ENCODE measurements at regions not wholly inside any gene's neighbourhood (a gene's known extent, or its start where the extent isn't known, plus 50 kb on each side); places are given as distances from the start of the nearest gene placed in this dataset.

DNA sequence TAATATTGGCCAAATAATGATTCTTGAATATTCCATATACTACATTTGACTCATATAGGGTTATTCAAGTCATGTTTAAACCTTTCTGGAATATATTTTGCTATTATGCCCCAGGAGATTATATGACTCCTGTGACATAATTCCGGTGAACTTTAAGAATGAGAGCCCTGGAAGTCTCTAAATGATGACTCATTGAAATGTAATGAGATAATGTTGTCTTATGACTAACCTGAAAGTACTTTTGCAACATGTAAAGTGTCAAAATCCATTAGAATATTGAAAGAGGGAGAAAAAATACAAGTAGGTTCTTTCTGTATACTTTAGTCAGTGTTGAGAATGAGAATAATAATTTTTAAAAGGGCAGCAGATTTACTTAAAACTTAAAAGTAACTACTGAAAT is 830.4 kb downstream of the MAT2B start:
- no peak overlapping the region for H3K27ac ChIP-seq (ENCODE audit: low read length)
- DNase-seq (ENCODE audit: low read depth, low spot score), result no peak
- no peaks in the 10 kb centered on the region for H3K4me1 ChIP-seq (ENCODE audit: control insufficient read depth, insufficient read depth, low read length)
- H3K9me3 ChIP-seq (ENCODE audit: control insufficient read depth, insufficient read depth, low read length), result no peaks in the 10 kb centered on the region
- no peak overlapping the region for H3K4me3 ChIP-seq (ENCODE audit: low read length)
- WGBS (ENCODE audit: insufficient coverage, insufficient read length), result no CpG with 5 or more reads among the region's 1 CpG
- H3K36me3 ChIP-seq (ENCODE audit: control insufficient read depth, insufficient read depth, low read length), result no peaks in the 10 kb centered on the region
- H3K27me3 ChIP-seq (ENCODE audit: control insufficient read depth, insufficient read depth, low read length), result no peaks in the 10 kb centered on the region

DNA sequence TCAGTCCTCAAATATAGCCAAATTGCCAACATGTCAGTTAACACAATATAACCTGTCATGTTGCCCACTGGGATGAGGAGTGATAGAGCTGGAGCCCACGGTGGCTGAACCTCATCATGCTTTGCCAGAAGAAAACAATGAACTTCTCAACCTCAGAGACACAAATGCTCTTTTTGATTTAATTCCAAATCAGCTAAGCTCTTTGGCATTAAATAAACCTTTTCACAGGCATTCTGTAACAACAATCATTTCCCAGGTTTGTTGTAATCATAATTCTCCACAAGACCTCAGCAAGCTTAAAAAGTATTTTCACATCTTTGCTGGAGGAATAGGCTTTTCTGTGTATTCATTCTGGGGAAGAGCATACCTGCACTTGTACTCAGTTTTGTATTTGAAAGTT is 830.9 kb downstream of the MAT2B start:
- no peaks in the 10 kb centered on the region for H3K36me3 ChIP-seq (ENCODE audit: control insufficient read depth, insufficient read depth, low read length)
- no CpG with 5 or more reads among the region's 1 CpG for WGBS (ENCODE audit: insufficient coverage, insufficient read length)
- H3K9me3 ChIP-seq (ENCODE audit: control insufficient read depth, insufficient read depth, low read length), result no peaks in the 10 kb centered on the region
- H3K27ac ChIP-seq (ENCODE audit: low read length), result no peak overlapping the region
- no peaks in the 10 kb centered on the region for H3K4me1 ChIP-seq (ENCODE audit: control insufficient read depth, insufficient read depth, low read length)
- H3K4me3 ChIP-seq (ENCODE audit: low read length), result no peak overlapping the region
- no peak for DNase-seq (ENCODE audit: low read depth, low spot score)
- H3K27me3 ChIP-seq (ENCODE audit: control insufficient read depth, insufficient read depth, low read length), result no peaks in the 10 kb centered on the region

DNA sequence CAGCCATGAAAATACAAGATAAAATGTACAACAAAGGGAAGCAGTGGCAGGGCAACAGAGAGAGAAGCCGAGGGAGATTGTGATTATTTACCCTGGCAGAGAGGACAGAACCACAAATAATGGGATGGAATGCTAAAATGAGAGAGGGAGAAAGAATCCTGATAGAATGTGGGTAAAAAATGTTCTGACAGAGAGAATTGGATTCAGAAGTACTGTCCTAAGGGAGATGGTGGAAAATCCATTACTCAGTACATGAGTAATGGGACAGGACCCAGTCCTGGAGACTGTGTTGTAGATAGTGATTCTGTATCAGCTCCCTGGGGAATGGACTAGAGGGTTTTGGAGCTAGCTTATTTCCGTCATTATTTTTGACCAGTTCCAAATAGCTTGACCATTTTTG is 831.5 kb downstream of the MAT2B start:
- Histone ChIP-seq H3K9me3 (ENCODE audit: control insufficient read depth, insufficient read depth, low read length) (no peaks in the 10 kb centered on the region), H3K36me3 (ENCODE audit: control insufficient read depth, insufficient read depth, low read length) (no peaks in the 10 kb centered on the region), H3K27ac (ENCODE audit: low read length) (no peak overlapping the region), H3K27me3 (ENCODE audit: control insufficient read depth, insufficient read depth, low read length) (no peaks in the 10 kb centered on the region), H3K4me3 (ENCODE audit: low read length) (no peak overlapping the region), H3K4me1 (ENCODE audit: control insufficient read depth, insufficient read depth, low read length) (no peaks in the 10 kb centered on the region)
- WGBS (ENCODE audit: insufficient coverage, insufficient read length), result no CpG with 5 or more reads among the region's 2 CpGs
- DNase-seq (ENCODE audit: low read depth, low spot score), result no peak

DNA sequence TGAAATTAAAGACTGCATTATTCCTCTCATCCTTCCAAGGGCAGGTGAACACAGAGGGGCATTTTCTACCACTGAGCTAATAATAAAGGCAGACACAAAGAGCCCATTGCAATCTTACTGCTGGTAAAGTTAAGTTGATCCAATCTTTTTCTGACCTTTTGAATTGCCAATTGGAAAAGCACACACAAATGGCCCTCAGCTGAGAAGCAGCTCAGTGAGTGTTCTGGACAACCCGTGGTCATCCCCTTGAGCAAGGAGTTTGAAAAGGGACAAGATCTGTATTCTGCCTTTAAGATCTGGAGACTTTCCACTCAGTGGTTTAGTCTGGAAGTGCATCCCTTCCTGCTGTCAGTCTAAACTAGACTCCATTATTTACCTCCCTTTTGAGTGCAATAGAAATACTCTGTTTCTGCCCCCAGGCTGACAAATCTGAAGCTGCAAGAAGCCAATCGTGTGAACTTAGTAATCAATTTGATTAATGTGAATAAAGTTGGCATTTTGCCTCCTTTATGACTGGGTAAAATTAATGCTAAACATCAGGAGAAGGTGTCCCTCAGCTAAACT is 835.7 kb downstream of the MAT2B start:
- H3K36me3 ChIP-seq (ENCODE audit: control insufficient read depth, insufficient read depth, low read length), result no peaks in the 10 kb centered on the region
- no peak overlapping the region for H3K4me3 ChIP-seq (ENCODE audit: low read length)
- H3K4me1 ChIP-seq (ENCODE audit: control insufficient read depth, insufficient read depth, low read length), result no peaks in the 10 kb centered on the region
- H3K27me3 ChIP-seq (ENCODE audit: control insufficient read depth, insufficient read depth, low read length), result no peaks in the 10 kb centered on the region
- WGBS (ENCODE audit: insufficient coverage, insufficient read length), result no CpG with 5 or more reads among the region's 2 CpGs
- no peak overlapping the region for H3K27ac ChIP-seq (ENCODE audit: low read length)
- no peaks in the 10 kb centered on the region for H3K9me3 ChIP-seq (ENCODE audit: control insufficient read depth, insufficient read depth, low read length)
- no peak for DNase-seq (ENCODE audit: low read depth, low spot score)

DNA sequence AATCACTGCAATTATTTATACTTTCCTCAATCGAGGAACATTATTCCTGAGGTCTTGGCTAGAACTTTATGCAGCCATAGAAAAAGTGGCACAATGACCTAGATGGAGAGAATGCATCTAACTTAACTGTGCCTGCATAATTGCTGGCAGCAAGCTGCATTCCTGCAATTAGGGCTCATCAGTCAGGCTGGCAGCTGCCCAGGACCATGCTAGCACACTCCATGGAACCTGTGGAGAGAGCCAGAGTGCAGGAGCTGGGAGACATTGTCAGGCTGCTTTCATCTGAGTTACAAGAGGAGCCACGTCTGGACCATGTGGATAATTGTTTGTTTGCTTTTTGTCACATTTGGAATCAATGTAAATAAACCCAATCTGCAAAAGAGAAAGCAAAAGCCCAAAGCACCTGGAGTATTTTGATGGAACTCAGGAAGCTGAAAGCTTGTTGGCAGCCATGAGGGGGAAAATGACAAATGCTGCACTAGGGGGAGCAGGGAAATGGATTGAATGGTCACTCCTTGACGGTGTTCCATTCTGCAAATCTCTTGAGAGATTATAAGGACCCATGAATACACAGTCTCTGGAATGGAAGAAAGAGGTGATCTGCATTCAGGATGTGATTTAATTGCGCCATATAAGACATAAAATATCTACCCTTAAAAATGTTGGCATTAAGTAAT is 839.9 kb downstream of the MAT2B start:
- no peak for DNase-seq (ENCODE audit: low read depth, low spot score)
- WGBS (ENCODE audit: insufficient coverage, insufficient read length), result no CpG with 5 or more reads among the region's 4 CpGs
- Histone ChIP-seq H3K27me3 (ENCODE audit: control insufficient read depth, insufficient read depth, low read length) (no peaks in the 10 kb centered on the region), H3K27ac (ENCODE audit: low read length) (no peak overlapping the region), H3K4me1 (ENCODE audit: control insufficient read depth, insufficient read depth, low read length) (no peaks in the 10 kb centered on the region), H3K4me3 (ENCODE audit: low read length) (no peak overlapping the region), H3K36me3 (ENCODE audit: control insufficient read depth, insufficient read depth, low read length) (no peaks in the 10 kb centered on the region), H3K9me3 (ENCODE audit: control insufficient read depth, insufficient read depth, low read length) (no peaks in the 10 kb centered on the region)

DNA sequence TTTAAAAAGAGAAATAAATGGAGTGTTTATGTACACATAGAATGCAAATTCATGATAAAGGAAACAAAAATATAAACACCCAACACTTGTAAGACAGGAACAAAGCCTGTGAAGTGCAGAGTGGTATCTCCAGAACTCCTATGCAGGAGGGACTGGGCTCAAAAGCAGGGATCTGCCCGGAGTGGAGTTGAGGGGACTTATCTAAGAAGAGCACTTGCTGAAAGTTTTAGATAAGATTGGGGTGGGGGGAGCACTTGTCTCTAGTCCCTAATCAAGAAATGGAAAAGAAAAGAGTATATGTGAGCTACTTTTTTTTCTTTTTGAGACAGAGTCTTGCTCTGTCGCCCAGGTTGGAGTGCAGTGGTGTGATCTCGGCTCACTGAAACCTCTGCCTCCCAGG is 840.4 kb downstream of the MAT2B start:
- H3K36me3 ChIP-seq (ENCODE audit: control insufficient read depth, insufficient read depth, low read length), result no peaks in the 10 kb centered on the region
- no peaks in the 10 kb centered on the region for H3K4me1 ChIP-seq (ENCODE audit: control insufficient read depth, insufficient read depth, low read length)
- DNase-seq (ENCODE audit: low read depth, low spot score), result no peak
- H3K4me3 ChIP-seq (ENCODE audit: low read length), result no peak overlapping the region
- no peaks in the 10 kb centered on the region for H3K9me3 ChIP-seq (ENCODE audit: control insufficient read depth, insufficient read depth, low read length)
- H3K27ac ChIP-seq (ENCODE audit: low read length), result no peak overlapping the region
- no peaks in the 10 kb centered on the region for H3K27me3 ChIP-seq (ENCODE audit: control insufficient read depth, insufficient read depth, low read length)
- WGBS (ENCODE audit: insufficient coverage, insufficient read length), result no CpG with 5 or more reads among the region's 3 CpGs

DNA sequence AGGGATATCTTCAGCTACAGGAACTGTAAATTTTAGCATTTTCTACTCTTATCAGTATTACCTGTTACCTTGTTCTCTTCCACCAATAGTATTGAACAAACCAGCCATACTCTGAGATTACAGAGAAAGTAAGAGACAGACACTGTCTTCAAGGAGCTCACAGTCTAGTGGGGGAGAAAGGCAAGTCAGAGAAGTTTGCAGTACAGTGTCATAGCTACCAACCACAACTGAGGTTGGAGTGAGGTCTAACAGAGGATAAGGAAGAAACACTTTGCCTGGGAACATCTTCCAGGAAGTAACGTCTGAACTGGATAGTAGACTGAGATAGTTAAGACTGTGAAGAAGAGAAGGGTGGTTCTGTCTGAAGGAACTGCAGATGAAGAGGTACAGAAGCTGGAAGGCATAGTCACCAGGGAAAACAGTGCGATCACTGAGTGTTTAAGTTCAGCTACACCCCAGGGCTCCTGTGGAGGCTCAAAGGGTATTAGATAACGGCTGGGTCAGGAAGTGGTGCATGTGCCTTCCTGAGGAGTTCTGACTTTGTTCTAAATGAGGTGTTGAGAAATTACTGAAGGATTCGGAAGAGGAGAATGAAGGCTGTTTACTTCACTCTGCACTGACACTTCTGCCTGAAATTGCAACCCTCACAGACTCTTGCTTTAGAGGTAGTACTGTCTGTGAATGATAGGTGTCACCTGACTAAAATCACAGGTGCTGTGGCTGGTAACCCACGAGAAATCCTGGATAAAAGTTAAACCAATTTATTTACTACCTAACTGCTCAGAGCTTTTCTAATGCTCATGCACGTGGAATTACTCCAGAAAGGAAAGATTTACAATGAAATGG is 841.6 kb downstream of the MAT2B start:
- no peaks in the 10 kb centered on the region for H3K9me3 ChIP-seq (ENCODE audit: control insufficient read depth, insufficient read depth, low read length)
- no peak for DNase-seq (ENCODE audit: low read depth, low spot score)
- no CpG with 5 or more reads among the region's 6 CpGs for WGBS (ENCODE audit: insufficient coverage, insufficient read length)
- H3K27ac ChIP-seq (ENCODE audit: low read length), result no peak overlapping the region
- no peaks in the 10 kb centered on the region for H3K36me3 ChIP-seq (ENCODE audit: control insufficient read depth, insufficient read depth, low read length)
- H3K4me1 ChIP-seq (ENCODE audit: control insufficient read depth, insufficient read depth, low read length), result no peaks in the 10 kb centered on the region
- H3K4me3 ChIP-seq (ENCODE audit: low read length), result no peak overlapping the region
- H3K27me3 ChIP-seq (ENCODE audit: control insufficient read depth, insufficient read depth, low read length), result no peaks in the 10 kb centered on the region

DNA sequence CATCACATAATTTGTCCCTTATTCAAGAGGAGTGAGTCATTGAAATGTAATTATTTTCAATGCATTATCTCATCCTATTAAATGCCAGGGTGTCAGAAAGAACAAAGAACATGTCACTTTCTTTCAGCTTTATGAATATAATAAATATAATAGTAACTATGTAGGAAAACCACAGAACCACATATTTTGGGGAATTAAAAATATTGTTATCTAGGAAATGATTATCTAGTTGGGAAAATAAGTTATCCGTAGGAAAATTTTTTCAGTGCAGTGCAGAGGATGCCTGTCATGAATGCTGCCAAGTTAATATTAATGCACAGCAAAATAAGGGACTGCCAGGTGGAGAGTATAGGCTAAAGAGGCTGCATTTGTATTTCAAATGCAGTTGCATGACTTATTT is 844.8 kb downstream of the MAT2B start:
- WGBS (ENCODE audit: insufficient coverage, insufficient read length), result no CpG with 5 or more reads among the region's 1 CpG
- no peak overlapping the region for H3K4me3 ChIP-seq (ENCODE audit: low read length)
- no peaks in the 10 kb centered on the region for H3K4me1 ChIP-seq (ENCODE audit: control insufficient read depth, insufficient read depth, low read length)
- no peaks in the 10 kb centered on the region for H3K9me3 ChIP-seq (ENCODE audit: control insufficient read depth, insufficient read depth, low read length)
- no peaks in the 10 kb centered on the region for H3K27me3 ChIP-seq (ENCODE audit: control insufficient read depth, insufficient read depth, low read length)
- no peak for DNase-seq (ENCODE audit: low read depth, low spot score)
- H3K27ac ChIP-seq (ENCODE audit: low read length), result no peak overlapping the region
- no peaks in the 10 kb centered on the region for H3K36me3 ChIP-seq (ENCODE audit: control insufficient read depth, insufficient read depth, low read length)

DNA sequence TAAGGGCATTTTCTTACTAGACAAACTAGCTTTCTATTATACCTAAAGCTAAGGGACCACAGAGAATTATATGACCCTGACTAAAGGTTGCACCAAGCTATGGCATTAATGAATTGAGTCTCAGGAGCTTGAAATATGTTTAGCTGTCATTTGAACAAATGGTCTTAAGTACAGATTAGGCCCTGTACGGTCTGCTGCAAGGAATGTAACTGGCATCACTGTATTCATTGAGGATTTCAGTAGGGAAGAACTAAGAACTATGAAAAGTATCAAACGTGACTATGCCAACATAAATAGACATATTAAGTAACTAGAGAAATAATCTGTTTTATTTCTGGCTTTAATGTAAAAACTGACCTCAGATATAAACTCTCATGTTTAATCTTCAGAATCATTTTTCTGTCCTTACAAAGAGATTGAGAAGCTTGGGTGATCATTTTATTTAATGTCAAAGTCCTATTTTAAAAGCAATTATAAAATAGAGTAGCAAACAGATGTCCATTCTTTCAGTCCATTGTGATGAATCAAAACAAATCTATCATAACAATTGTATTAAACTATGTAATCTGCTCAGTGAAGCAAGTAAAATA is 845.9 kb downstream of the MAT2B start:
- H3K4me1 ChIP-seq (ENCODE audit: control insufficient read depth, insufficient read depth, low read length), result no peaks in the 10 kb centered on the region
- no peaks in the 10 kb centered on the region for H3K36me3 ChIP-seq (ENCODE audit: control insufficient read depth, insufficient read depth, low read length)
- no peak for DNase-seq (ENCODE audit: low read depth, low spot score)
- H3K9me3 ChIP-seq (ENCODE audit: control insufficient read depth, insufficient read depth, low read length), result no peaks in the 10 kb centered on the region
- no peaks in the 10 kb centered on the region for H3K27me3 ChIP-seq (ENCODE audit: control insufficient read depth, insufficient read depth, low read length)
- WGBS (ENCODE audit: insufficient coverage, insufficient read length), result no CpG with 5 or more reads among the region's 2 CpGs
- H3K27ac ChIP-seq (ENCODE audit: low read length), result no peak overlapping the region
- no peak overlapping the region for H3K4me3 ChIP-seq (ENCODE audit: low read length)

DNA sequence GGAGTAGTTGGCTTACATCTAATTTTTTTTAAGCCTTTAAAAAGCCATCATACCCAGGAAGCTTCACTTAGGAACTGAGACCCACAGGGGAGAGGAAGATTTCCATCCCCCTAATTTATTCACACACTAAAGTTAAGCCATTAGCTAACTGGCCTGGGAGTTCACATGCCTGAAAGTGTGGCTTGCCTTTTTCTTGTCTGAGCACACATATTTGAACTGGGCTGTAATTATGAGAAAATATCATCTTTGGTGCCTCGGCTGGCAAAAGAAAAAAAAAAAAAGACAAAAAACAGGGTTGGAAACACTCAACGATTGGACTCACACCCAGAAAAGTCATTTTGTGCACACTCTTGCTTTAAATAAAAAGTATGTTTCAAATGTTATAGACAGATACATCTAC is 847.3 kb downstream of the MAT2B start:
- no peaks in the 10 kb centered on the region for H3K4me1 ChIP-seq (ENCODE audit: control insufficient read depth, insufficient read depth, low read length)
- no CpG with 5 or more reads among the region's 2 CpGs for WGBS (ENCODE audit: insufficient coverage, insufficient read length)
- no peak for DNase-seq (ENCODE audit: low read depth, low spot score)

More for the DNA sequence above, 847.3 kb downstream of the MAT2B start:
- H3K9me3 ChIP-seq (ENCODE audit: control insufficient read depth, insufficient read depth, low read length), result no peaks in the 10 kb centered on the region
- no peaks in the 10 kb centered on the region for H3K36me3 ChIP-seq (ENCODE audit: control insufficient read depth, insufficient read depth, low read length)
- H3K27ac ChIP-seq (ENCODE audit: low read length), result no peak overlapping the region
- no peak overlapping the region for H3K4me3 ChIP-seq (ENCODE audit: low read length)
- no peaks in the 10 kb centered on the region for H3K27me3 ChIP-seq (ENCODE audit: control insufficient read depth, insufficient read depth, low read length)
